ENCODE measurements at regions not wholly inside any gene's neighbourhood (a gene's known extent, or its start where the extent isn't known, plus 50 kb on each side); places are given as distances from the start of the nearest gene placed in this dataset.
A peak's percentile ranks its signal among the peaks of the same experiment; 100 is the strongest.
"Not testable (repeated sequence)": the region's sequence is repeated elsewhere in the genome, so short reads cannot be mapped to it uniquely, and the experiment has no call there.

DNA sequence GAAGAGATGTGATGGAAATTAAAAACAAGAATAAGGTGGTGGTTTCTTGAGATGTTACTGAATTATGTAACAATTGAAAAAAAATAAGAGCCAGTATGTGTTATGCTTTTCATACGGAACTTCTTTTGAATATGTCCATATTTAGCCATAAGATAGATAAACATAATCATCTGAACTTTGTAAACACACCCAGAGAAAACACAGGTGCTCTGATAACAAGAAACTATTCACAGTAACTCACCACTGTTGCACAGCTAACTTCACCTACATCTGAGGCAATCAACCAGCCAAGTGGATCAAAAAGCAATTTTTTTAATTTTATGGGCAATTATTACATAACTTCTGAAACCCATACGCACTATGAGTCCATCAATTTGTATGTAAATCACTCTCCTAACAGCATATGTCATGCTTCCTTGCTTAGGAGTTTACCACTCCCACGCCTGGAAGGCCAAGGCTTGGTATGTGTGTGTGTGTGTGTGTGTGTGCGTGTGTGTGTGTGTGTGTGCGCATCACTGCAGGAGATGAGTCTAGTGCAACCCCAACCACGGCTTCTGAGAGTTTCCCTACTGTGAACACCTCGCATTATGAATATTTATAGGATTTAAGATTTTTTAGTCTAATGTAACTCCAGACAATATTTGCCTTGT lies 443.4 kb downstream of the BCAT1 start:
- Histone ChIP-seq H3K4me3 (ENCODE audit: low read length) (no peak overlapping the region), H3K27me3 (ENCODE audit: control insufficient read depth, insufficient read depth) (no peaks in the 10 kb centered on the region), H3K27ac (ENCODE audit: low read length) (no peak overlapping the region), H3K4me1 (ENCODE audit: control insufficient read depth, insufficient read depth, low read length) (no peaks in the 10 kb centered on the region), H3K9me3 (ENCODE audit: control insufficient read depth, low read length) (no peaks in the 10 kb centered on the region)
- no peak for DNase-seq
- no peak for ATAC-seq
- WGBS, result 67% methylated on average over 7 of the region's 7 CpGs
- intact Hi-C loops (cut with DNase I), result no loop called here

DNA sequence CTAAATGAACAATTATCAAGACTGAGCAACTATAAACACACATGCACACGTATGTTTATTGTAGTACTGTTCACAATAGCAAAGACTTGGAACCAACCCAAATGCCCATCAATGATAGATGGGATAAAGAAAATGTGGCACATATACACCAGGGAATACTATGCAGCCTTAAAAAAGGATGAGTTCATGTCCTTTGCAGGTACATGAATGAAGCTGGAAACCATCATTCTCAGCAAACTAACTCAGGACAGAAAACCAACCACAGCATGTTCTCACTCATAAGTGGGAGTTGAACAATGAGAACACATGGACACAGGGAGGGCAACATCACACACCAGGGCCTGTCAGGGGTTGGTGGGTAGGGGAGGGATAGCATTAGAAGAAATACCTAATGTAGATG lies 445.4 kb downstream of the BCAT1 start:
- DNase-seq; H3K27ac ChIP-seq (ENCODE audit: low read length); H3K4me1 ChIP-seq (ENCODE audit: control insufficient read depth, insufficient read depth, low read length); H3K9me3 ChIP-seq (ENCODE audit: control insufficient read depth, low read length); H3K27me3 ChIP-seq (ENCODE audit: control insufficient read depth, insufficient read depth); intact Hi-C loops (cut with DNase I); H3K4me3 ChIP-seq (ENCODE audit: low read length); ATAC-seq: not testable (repeated sequence)
- WGBS, result 91% methylated on average over 1 of the region's 1 CpG

DNA sequence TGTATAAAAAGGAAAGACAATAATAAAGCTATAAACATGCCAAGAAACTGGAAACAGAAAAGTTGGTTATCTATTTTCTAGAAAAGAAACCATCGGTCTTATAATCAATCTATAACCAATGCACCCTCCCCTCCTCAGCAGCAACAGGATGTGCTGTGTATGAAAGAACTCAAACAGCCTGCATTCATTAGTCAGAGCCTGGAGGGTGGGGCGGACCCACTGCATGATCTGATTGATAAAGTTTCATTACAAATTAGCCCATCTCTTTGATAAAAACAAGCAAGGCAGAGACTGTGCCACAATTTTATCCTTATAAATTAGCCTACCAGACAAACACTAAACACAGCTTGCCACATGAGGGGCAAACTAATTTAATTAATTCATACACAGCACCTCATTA lies 448.1 kb downstream of the BCAT1 start:
- ATAC-seq, result no peak
- H3K27ac ChIP-seq (ENCODE audit: low read length), result peak overlapping the region; percentile 52
- 62% methylated on average over 2 of the region's 2 CpGs for WGBS

DNA sequence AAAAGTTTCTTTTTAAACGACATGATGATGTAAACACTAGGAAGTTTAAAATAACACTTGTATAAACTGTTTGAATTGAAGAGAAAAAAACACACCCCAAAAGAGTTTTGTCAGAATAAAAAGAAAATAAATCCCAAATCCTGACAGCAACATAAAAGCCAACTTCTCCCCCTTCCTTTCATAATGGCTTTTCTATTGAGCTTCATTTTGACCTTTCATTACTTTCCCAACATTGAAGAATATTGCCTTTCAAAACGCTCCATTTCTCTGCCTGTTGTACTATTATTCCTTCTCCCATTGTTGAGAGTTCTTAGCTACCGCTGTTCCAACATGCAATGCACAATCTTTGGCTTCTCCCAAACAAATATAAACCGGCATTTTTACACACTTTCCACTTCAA lies 448.5 kb downstream of the BCAT1 start:
- H3K27ac ChIP-seq (ENCODE audit: low read length), result no peak overlapping the region
- no peaks in the 10 kb centered on the region for H3K9me3 ChIP-seq (ENCODE audit: control insufficient read depth, low read length)
- 51% methylated on average over 4 of the region's 4 CpGs for WGBS
- no peaks in the 10 kb centered on the region for H3K27me3 ChIP-seq (ENCODE audit: control insufficient read depth, insufficient read depth)
- DNase-seq (no peak), ATAC-seq (no peak)
- H3K4me1 ChIP-seq (ENCODE audit: control insufficient read depth, insufficient read depth, low read length), result peaks cover 6% of the 10 kb centered on the region
- no peak overlapping the region for H3K4me3 ChIP-seq (ENCODE audit: low read length)
- intact Hi-C loops (cut with DNase I), result no loop called here

More for the DNA sequence above, 448.1 kb downstream of the BCAT1 start:
- Histone ChIP-seq H3K4me1 (ENCODE audit: control insufficient read depth, insufficient read depth, low read length) (peaks cover 6% of the 10 kb centered on the region), H3K9me3 (ENCODE audit: control insufficient read depth, low read length) (no peaks in the 10 kb centered on the region), H3K27me3 (ENCODE audit: control insufficient read depth, insufficient read depth) (no peaks in the 10 kb centered on the region), H3K4me3 (ENCODE audit: low read length) (no peak overlapping the region)
- peak in 1 of 3 donors; percentile 62 for DNase-seq
- intact Hi-C loops (cut with DNase I), result no loop called here

DNA sequence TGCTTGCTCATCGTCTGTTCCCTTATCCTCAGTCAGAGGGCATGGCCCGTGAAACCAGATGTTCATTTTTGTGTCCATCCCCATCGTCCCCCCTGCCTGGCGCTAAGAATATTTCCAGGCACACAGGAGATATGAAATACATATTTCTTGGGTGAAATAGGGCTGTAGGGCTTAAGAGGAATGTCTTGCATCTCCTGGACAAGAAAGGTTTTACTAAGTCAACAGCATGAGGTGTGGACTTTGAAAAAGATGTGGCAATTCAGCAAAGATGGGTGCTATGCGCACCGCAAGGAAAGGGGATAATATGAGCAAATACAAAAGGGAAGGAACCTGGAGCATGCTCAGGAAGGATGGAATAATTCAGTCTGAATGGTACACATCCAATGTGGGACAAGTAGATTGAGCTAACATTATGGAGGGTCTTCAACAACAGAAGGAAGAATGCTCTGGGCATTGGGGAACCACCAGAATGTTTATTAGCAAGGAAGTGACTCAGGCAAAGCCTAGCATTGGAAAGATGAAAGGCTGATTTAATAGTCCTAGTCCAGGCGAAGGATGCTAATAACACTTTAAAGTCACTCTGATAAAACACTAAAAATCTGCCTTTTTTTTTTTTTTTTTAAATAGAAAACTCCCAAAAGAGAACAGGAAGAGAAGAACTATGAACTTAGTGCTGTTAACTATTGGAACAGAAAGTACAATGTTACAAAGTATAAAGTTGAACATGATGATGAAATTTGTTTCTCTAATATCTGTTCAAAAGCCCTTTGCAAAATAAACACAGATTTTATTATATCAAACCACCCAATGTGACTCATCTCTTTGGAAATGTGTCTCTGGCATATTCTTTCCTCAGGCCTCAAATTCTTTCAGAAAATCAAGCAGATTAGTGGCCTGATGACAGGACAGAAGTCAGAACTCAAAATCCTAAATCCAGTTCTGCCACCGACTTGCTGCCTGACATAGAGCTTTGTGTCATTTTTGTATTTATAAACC lies 449.5 kb downstream of the BCAT1 start:
- peaks cover 6% of the 10 kb centered on the region for H3K4me1 ChIP-seq (ENCODE audit: control insufficient read depth, insufficient read depth, low read length)
- WGBS, result 78% methylated on average over 8 of the region's 8 CpGs
- H3K4me3 ChIP-seq (ENCODE audit: low read length), result no peak overlapping the region
- no peaks in the 10 kb centered on the region for H3K9me3 ChIP-seq (ENCODE audit: control insufficient read depth, low read length)
- peak; percentile 79 to 82 for ATAC-seq
- no peaks in the 10 kb centered on the region for H3K27me3 ChIP-seq (ENCODE audit: control insufficient read depth, insufficient read depth)
- H3K27ac ChIP-seq (ENCODE audit: low read length), result peak overlapping the region; percentile 20
- intact Hi-C loops (cut with DNase I), result no loop called here
- DNase-seq, result peak in 1 of 3 donors; percentile 26

DNA sequence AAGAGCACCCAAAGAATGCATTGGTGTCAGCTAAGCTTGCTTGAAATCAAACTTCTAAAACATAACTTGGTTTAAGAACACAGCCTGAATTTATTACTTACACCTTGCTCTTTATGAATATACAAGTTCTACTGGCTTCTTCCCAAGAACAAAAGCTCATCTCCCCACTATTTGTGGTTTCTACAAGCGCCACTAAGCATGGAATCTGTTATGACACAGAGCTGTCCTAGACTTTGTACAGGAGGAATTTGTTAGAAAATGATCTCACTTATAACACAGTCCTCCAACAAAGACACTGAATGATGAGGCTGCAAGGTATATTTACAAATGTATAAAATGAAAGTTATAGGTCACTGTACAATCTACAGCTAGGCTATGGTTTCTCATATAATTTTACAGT lies 452.1 kb downstream of the BCAT1 start:
- intact Hi-C loops (cut with DNase I), result no loop called here
- Histone ChIP-seq H3K4me1 (ENCODE audit: control insufficient read depth, insufficient read depth, low read length) (peaks cover 6% of the 10 kb centered on the region), H3K4me3 (ENCODE audit: low read length) (no peak overlapping the region), H3K27ac (ENCODE audit: low read length) (no peak overlapping the region), H3K9me3 (ENCODE audit: control insufficient read depth, low read length) (no peaks in the 10 kb centered on the region), H3K27me3 (ENCODE audit: control insufficient read depth, insufficient read depth) (no peaks in the 10 kb centered on the region)
- WGBS, result 77% methylated on average over 1 of the region's 1 CpG
- ATAC-seq (no peak), DNase-seq (no peak)

DNA sequence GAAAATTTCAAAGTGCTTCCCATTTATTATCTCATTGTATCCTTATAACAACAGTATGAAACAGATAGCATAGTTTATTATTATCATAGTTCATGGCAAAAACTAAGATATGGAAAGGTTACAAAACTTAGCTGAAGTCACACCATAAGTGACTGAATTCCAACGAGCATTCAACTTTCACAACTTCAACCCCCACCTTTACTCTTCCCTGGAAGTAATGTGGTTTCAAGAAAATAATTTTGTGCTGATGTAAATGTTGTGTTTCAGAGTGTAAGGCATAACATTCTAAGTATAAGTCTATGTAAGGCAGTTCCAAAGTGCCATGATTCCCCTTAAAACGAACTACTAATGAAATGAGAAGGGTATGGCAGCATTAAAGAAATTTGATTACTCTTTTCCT lies 454.5 kb downstream of the BCAT1 start:
- intact Hi-C loops (cut with DNase I), result no loop called here
- no peaks in the 10 kb centered on the region for H3K9me3 ChIP-seq (ENCODE audit: control insufficient read depth, low read length)
- ATAC-seq, result no peak
- no peak for DNase-seq
- peaks cover 6% of the 10 kb centered on the region for H3K4me1 ChIP-seq (ENCODE audit: control insufficient read depth, insufficient read depth, low read length)
- 71% methylated on average over 2 of the region's 2 CpGs for WGBS
- H3K27me3 ChIP-seq (ENCODE audit: control insufficient read depth, insufficient read depth), result no peaks in the 10 kb centered on the region
- no peak overlapping the region for H3K27ac ChIP-seq (ENCODE audit: low read length)
- H3K4me3 ChIP-seq (ENCODE audit: low read length), result no peak overlapping the region

DNA sequence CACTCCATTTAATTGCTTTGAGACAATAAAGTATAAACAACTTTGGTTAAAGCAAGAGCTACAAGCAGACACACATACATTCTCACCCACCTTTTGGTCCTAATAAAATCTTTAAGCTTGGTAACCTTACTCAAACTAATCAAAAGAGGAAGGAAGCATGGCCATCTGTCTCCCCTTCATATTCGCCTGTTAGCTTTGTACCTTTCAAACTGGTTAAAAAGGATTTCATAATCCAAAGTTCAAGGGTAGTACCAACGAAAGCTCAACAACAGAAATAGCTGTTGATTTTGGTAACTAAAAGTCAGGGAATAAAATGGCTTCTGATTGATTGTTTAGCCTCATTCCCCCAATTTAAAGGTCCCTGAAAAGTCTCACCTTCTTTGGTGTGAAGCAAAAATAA lies 456.9 kb downstream of the BCAT1 start:
- no peak for ATAC-seq
- WGBS, result 75% methylated on average over 2 of the region's 2 CpGs
- no peak overlapping the region for H3K4me3 ChIP-seq (ENCODE audit: low read length)
- DNase-seq, result no peak
- H3K4me1 ChIP-seq (ENCODE audit: control insufficient read depth, insufficient read depth, low read length), result peaks cover 2% of the 10 kb centered on the region
- no peak overlapping the region for H3K27ac ChIP-seq (ENCODE audit: low read length)
- no peaks in the 10 kb centered on the region for H3K9me3 ChIP-seq (ENCODE audit: control insufficient read depth, low read length)
- no peaks in the 10 kb centered on the region for H3K27me3 ChIP-seq (ENCODE audit: control insufficient read depth, insufficient read depth)
- intact Hi-C loops (cut with DNase I), result no loop called here

DNA sequence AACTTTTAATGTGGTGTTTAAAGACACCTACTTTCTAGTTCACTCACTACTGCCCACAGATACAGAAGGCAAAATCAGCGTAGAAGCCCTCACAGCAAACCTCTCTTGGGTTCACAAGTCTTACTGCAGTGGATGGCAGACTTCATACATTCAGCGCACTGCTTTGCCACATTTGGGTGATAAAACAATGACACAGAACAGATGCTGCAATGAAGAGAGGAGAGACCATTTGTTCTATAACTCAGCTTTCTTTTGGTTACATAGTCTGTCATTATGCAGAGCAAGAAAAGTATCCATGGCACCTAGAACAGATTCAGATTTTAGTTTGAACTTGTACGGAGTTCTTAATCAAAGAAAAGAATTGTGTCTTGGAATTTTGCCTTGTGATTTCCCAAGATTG lies 459.0 kb downstream of the BCAT1 start:
- no peak overlapping the region for H3K27ac ChIP-seq (ENCODE audit: low read length)
- no peak overlapping the region for H3K4me3 ChIP-seq (ENCODE audit: low read length)
- intact Hi-C loops (cut with DNase I), result no loop called here
- no peak for DNase-seq
- H3K4me1 ChIP-seq (ENCODE audit: control insufficient read depth, insufficient read depth, low read length), result peaks cover 2% of the 10 kb centered on the region
- ATAC-seq, result peak in 1 of 2 donors; percentile 22
- no peaks in the 10 kb centered on the region for H3K27me3 ChIP-seq (ENCODE audit: control insufficient read depth, insufficient read depth)
- no peaks in the 10 kb centered on the region for H3K9me3 ChIP-seq (ENCODE audit: control insufficient read depth, low read length)
- 61% methylated on average over 3 of the region's 3 CpGs for WGBS

DNA sequence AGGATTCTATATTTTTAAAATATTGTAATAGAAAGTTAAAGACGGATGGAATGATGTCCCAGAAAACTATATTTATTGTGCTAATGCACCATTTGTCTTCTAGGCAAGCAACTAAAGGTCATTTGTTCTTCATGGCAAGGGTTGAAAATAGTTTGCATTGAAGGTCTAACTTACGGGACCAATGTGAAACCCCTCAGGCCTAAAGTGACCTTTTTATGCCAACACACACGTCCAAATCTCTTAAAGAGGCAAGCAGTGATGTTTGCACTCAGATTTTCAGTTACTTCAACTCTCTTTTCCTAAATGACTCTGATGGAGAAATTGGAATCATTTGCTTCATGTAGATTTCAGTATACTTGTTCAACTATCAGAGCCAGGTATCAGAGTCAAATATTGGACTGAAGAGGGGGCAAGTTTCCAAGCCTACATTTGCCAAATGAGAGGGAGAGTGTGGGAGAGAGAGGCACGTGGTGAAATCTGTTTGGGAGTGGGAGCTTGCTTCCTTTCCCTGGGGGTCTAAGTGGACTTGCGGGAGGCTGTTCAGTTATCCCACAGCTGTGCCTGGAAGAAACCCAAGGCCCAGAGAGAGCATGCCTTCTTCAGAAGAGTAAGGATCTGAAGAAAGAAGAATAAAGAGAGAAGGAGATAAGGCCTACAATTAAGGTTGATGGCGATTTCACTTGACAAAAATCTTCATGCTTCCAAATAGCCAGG lies 459.8 kb downstream of the BCAT1 start:
- Histone ChIP-seq H3K4me3 (ENCODE audit: low read length) (no peak overlapping the region), H3K27ac (ENCODE audit: low read length) (no peak overlapping the region), H3K4me1 (ENCODE audit: control insufficient read depth, insufficient read depth, low read length) (peaks cover 2% of the 10 kb centered on the region), H3K9me3 (ENCODE audit: control insufficient read depth, low read length) (no peaks in the 10 kb centered on the region), H3K27me3 (ENCODE audit: control insufficient read depth, insufficient read depth) (no peaks in the 10 kb centered on the region)
- intact Hi-C loops (cut with DNase I), result no loop called here
- DNase-seq (peak in 1 of 3 donors; percentile 10), ATAC-seq (peak in 1 of 2 donors; percentile 33)
- 57% methylated on average over 6 of the region's 6 CpGs for WGBS

DNA sequence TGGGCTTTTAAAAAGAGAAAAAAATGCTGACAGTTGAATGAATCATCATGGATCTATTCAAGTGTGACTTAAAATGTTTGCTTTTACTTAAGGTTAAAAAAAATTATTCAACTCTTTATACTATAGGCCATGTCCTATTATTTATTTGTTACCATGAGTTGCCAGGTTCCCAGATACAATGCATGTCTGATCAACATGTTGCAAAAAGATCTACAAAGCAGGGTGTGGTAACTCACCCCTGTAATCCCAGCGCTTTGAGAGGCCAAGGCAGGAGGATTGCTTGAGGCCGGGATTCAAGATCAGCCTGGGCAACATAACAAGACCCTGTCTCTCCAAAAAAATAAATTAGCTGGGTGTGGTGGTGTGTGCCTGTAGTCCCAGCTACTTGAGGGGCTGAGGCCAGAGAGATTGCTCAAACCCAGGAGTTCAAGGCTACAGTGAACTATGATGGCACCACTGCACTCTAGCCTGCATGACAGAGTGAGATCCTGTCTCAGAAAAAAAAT lies 460.8 kb downstream of the BCAT1 start:
- DNase-seq, result peak in 1 of 3 donors; percentile 22
- intact Hi-C loops (cut with DNase I), result no loop called here
- 93% methylated on average over 2 of the region's 2 CpGs for WGBS
- no peaks in the 10 kb centered on the region for H3K27me3 ChIP-seq (ENCODE audit: control insufficient read depth, insufficient read depth)
- no peak overlapping the region for H3K27ac ChIP-seq (ENCODE audit: low read length)
- H3K9me3 ChIP-seq (ENCODE audit: control insufficient read depth, low read length), result no peaks in the 10 kb centered on the region
- no peak overlapping the region for H3K4me3 ChIP-seq (ENCODE audit: low read length)
- H3K4me1 ChIP-seq (ENCODE audit: control insufficient read depth, insufficient read depth, low read length), result peaks cover 2% of the 10 kb centered on the region
- no peak for ATAC-seq
